Calu3 (cell line): ENCODE measurements at regions not wholly inside any gene's neighbourhood (a gene's known extent, or its start where the extent isn't known, plus 50 kb on each side); places are given as distances from the start of the nearest gene placed in this dataset.

Experiments
- BruUV-seq: library from RNA; stranded (reverse); fragments of 400-500 nt; replicated peaks from 2 replicates; lab custom pipeline; 2021; lab: Mats Ljungman, UMichigan
- CTCF ChIA-PET: fragments of 300-600 bp; sonication (Branson Sonifier 250); formaldehyde crosslinking; loops from one replicate; lab custom pipeline; 2022; ENCODE audit warnings: antibody characterized with exemption; lab: Charles Lee
- DNase-seq: peaks from one replicate; pipeline ENCODE4 v3.0.0; 2022
- H3K27ac Mint-ChIP-seq: one replicate; pipeline ENCODE4 v1.8.0; 2022; ENCODE audit warnings: mixed read lengths; ENCODE audit not compliant: unreplicated experiment
- H3K27me3 Mint-ChIP-seq: one replicate; pipeline ENCODE4 v1.8.0; 2022; ENCODE audit warnings: mixed read lengths; ENCODE audit not compliant: unreplicated experiment
- H3K36me3 Mint-ChIP-seq: one replicate; pipeline ENCODE4 v1.8.0; 2022; ENCODE audit warnings: mild to moderate bottlenecking, moderate library complexity, mixed read lengths; ENCODE audit not compliant: insufficient read depth, unreplicated experiment
- H3K4me1 Mint-ChIP-seq: one replicate; pipeline ENCODE4 v1.8.0; 2022; ENCODE audit warnings: mild to moderate bottlenecking, low read depth, mixed read lengths; ENCODE audit not compliant: unreplicated experiment
- H3K4me3 Mint-ChIP-seq: one replicate; pipeline ENCODE4 v1.8.0; 2022; ENCODE audit warnings: mild to moderate bottlenecking, low read depth, moderate library complexity, mixed read lengths; ENCODE audit not compliant: unreplicated experiment
- H3K9me3 Mint-ChIP-seq: one replicate; pipeline ENCODE4 v1.8.0; 2022; ENCODE audit warnings: low read depth, mixed read lengths; ENCODE audit not compliant: unreplicated experiment
- intact Hi-C: fragments of 100-400 bp; cut with micrococcal nuclease; formaldehyde crosslinking; loops from one replicate; pipeline ENCODE4 v1.10.0; 2022; ENCODE audit not compliant: unreplicated experiment
- TF ChIP-seq, protein P1 (sequence below): fragments of 200-600 bp; IDR thresholded peaks from one replicate; pipeline ENCODE4 v1.8.0; 2022; ENCODE audit warnings: antibody characterized with exemption; ENCODE audit not compliant: unreplicated experiment

DNA sequence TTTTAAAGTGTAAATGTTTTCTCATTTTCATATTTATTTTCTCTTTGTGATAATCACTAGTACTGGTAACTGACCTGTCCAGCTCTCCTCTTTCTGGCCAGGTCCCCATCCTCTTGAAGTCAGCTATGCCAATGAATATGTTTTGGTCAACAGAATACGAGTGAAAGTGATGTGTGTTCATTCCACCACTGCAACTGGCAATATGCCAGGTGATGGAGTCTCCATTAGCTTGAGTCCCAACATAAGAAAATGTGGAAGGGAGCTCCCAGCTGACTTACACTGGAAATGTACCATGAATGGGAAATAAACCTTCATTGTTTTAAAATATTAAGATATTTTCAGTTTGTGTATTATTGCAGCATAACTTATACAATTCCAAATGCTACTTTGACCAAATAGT, 75.8 kb downstream of the CCDC34 start:
- H3K9me3 Mint-ChIP-seq: peaks cover 3% of the 10 kb centered on the region
- CTCF ChIA-PET: no interaction called here
- no peak overlapping the region for H3K4me3 Mint-ChIP-seq
- no peaks in the 10 kb centered on the region for H3K36me3 Mint-ChIP-seq
- H3K4me1 Mint-ChIP-seq: peaks cover 8% of the 10 kb centered on the region
- no peaks in the 10 kb centered on the region for H3K27me3 Mint-ChIP-seq
- BruUV-seq: no TSS peak
- no peak overlapping the region for H3K27ac Mint-ChIP-seq
- no peak for DNase-seq
- intact Hi-C loops: no loop called here
- TF ChIP-seq, protein P1, sequence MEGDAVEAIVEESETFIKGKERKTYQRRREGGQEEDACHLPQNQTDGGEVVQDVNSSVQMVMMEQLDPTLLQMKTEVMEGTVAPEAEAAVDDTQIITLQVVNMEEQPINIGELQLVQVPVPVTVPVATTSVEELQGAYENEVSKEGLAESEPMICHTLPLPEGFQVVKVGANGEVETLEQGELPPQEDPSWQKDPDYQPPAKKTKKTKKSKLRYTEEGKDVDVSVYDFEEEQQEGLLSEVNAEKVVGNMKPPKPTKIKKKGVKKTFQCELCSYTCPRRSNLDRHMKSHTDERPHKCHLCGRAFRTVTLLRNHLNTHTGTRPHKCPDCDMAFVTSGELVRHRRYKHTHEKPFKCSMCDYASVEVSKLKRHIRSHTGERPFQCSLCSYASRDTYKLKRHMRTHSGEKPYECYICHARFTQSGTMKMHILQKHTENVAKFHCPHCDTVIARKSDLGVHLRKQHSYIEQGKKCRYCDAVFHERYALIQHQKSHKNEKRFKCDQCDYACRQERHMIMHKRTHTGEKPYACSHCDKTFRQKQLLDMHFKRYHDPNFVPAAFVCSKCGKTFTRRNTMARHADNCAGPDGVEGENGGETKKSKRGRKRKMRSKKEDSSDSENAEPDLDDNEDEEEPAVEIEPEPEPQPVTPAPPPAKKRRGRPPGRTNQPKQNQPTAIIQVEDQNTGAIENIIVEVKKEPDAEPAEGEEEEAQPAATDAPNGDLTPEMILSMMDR: no peak

DNA sequence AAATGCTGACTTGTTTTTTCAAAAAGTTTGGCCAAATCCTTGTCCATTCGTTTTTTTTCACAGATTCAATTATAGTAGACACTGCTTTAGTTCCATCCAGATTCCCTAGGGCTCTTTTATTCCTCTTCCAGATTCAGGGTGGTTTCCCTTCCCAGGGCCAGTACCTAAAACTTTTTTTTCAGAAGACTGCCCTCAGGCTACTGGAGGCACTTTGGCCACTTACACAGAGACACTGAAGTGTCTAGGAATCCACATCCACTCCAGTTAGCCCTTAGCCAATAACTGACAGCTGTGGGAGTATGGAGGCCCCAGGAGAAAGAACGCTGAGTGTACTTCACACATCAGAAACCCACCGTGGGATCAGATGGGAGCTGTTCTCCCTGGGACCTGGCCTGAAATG, 77.3 kb downstream of the CCDC34 start:
- CTCF ChIA-PET: interaction anchor here (1.3 kb wide), 1 partner anchor 10 kb away, joined by 3 read pairs; no protein-coding TSS in a partner anchor
- H3K36me3 Mint-ChIP-seq: no peaks in the 10 kb centered on the region
- H3K27me3 Mint-ChIP-seq: no peaks in the 10 kb centered on the region
- BruUV-seq: no TSS peak
- no peak overlapping the region for H3K4me3 Mint-ChIP-seq
- DNase-seq: no peak
- intact Hi-C loops: no loop called here
- no peak overlapping the region for H3K27ac Mint-ChIP-seq
- H3K9me3 Mint-ChIP-seq: no peaks in the 10 kb centered on the region
- no peaks in the 10 kb centered on the region for H3K4me1 Mint-ChIP-seq
- TF ChIP-seq, protein P1: no peak

DNA sequence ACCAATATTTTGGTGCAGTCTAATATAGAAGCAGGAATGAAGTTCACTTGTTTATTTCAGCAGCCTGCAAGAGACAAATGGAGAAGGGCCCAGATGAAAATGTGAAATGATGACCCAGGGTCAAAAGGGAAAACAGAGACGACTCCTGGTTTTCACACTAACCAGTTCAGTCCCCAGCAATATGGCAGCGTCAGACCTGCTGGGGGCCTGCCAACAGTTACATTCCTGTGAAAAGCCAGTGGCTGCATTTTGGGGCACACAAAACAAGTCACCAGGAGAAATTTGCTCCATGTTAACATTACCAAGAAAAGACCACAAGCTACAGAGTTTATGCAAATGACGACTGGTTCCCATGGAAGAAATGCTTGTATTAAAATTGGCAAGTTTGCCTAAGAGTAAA, 80.2 kb downstream of the CCDC34 start:
- Mint-ChIP-seq H3K27ac (no peak overlapping the region), H3K4me3 (no peak overlapping the region), H3K27me3 (no peaks in the 10 kb centered on the region), H3K36me3 (no peaks in the 10 kb centered on the region), H3K9me3 (no peaks in the 10 kb centered on the region), H3K4me1 (no peaks in the 10 kb centered on the region)
- no peak for DNase-seq
- TF ChIP-seq, protein P1: no peak
- CTCF ChIA-PET: no interaction called here
- intact Hi-C loops: no loop called here
- no TSS peak for BruUV-seq

DNA sequence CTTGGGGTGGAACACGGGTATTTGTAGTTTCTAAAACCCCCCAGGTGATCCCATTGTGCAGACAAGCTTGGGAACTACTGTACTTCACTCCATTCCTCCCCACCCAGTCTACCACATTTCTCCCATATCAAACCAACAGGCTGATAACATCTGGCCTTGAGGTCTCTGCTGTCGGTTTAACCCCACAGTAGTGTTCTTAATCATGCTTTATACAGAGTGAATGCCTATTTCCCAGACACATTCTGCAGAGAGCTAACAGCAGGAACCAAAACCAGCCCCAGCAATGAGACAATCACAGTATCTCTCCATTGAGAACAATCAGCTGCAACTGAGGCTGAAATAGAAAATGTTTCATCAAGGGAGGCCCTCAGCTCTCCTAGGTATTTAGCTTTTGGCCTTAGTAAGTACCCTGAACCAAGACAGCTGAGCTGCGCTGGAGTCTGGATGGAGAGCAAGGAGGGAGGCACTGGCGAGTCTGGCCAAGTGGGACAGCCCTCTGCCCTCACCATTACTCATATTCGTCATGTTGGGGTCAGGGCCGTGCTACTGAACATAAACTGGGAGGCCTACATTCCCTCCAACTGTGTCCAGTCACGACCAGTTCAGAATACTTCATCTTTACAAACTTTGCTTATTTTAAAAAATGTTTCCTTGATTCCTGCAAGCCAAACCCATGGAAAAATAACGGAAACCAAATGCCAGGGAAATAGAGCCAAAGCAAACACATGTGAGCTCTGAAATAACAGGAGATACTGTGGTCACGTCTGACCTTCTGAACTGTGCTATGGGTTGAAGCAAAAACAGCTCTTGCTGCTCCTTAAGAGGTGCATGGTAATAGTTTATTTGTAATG, 81.0 kb downstream of the CCDC34 start:
- DNase-seq: no peak
- no TSS peak for BruUV-seq
- H3K27ac Mint-ChIP-seq: no peak overlapping the region

More for the DNA sequence above, 81.0 kb downstream of the CCDC34 start:
- TF ChIP-seq, protein P1: no peak
- Mint-ChIP-seq H3K27me3 (no peaks in the 10 kb centered on the region), H3K9me3 (no peaks in the 10 kb centered on the region), H3K4me3 (no peak overlapping the region), H3K4me1 (no peaks in the 10 kb centered on the region), H3K36me3 (no peaks in the 10 kb centered on the region)
- intact Hi-C loops: no loop called here
- CTCF ChIA-PET: no interaction called here
